WERI-Rb-1 (cell line): ENCODE measurements at regions not wholly inside any gene's neighbourhood (a gene's known extent, or its start where the extent isn't known, plus 50 kb on each side); places are given as distances from the start of the nearest gene placed in this dataset.

Experiments used
- DNase-seq: peaks from one replicate; pipeline ENCODE4 v3.0.0-alpha.2; 2020
- H3K27ac ChIP-seq: fragments of 250-450 bp; sonication (Bioruptor Pico); 2 replicates; pipeline ENCODE4 v1.5.1; 2020; ENCODE audit warnings: mild to moderate bottlenecking, moderate library complexity
- H3K27me3 ChIP-seq: fragments of 250-450 bp; sonication (Bioruptor Pico); 2 replicates; pipeline ENCODE4 v1.5.1; 2021; ENCODE audit warnings: mild to moderate bottlenecking, low read depth, moderate library complexity; ENCODE audit not compliant: insufficient read depth, severe bottlenecking
- H3K36me3 ChIP-seq: fragments of 250-450 bp; sonication (Bioruptor Pico); 2 replicates; pipeline ENCODE4 v1.5.1; 2020; ENCODE audit warnings: mild to moderate bottlenecking, moderate library complexity
- H3K4me3 ChIP-seq: 2 replicates; pipeline ENCODE4 v1.5.1; 2011; ENCODE audit warnings: low read depth, mild to moderate bottlenecking, control low read depth, low read length
- H3K9me3 ChIP-seq: fragments of 250-450 bp; sonication (Bioruptor Pico); 2 replicates; pipeline ENCODE4 v1.5.1; 2021; ENCODE audit warnings: mild to moderate bottlenecking, moderate library complexity; ENCODE audit not compliant: severe bottlenecking
- CTCF ChIP-seq: IDR thresholded peaks from 2 replicates; pipeline ENCODE4 v1.5.1; 2011; ENCODE audit warnings: low read depth, mild to moderate bottlenecking, control low read depth, inconsistent platforms, low read length

- Histone ChIP-seq H3K36me3 (no peaks in the 10 kb centered on the region), H3K27ac (no peak overlapping the region), H3K4me3 (no peak overlapping the region), H3K27me3 (peaks cover 91% of the 10 kb centered on the region), H3K9me3 (no peaks in the 10 kb centered on the region)
- peak; percentile 44 for DNase-seq
- peak; percentile 81 for TF ChIP-seq CTCF
These were observed 309.6 kb downstream of the TUSC7 start for GRCh38 chr3:117019082-117019713.

GRCh38 chr3:117026401-117026800 is 316.8 kb downstream of the TUSC7 start:
- DNase-seq = no peak
- Histone ChIP-seq H3K4me3 (no peak overlapping the region), H3K27ac (no peak overlapping the region), H3K36me3 (no peaks in the 10 kb centered on the region), H3K27me3 (peaks cover 58% of the 10 kb centered on the region), H3K9me3 (no peaks in the 10 kb centered on the region)
- no peak for TF ChIP-seq CTCF

GRCh38 chr3:117035745-117036144 is 326.2 kb downstream of the TUSC7 start:
- H3K36me3 ChIP-seq = no peaks in the 10 kb centered on the region
- no peak overlapping the region for H3K4me3 ChIP-seq
- no peak overlapping the region for H3K27ac ChIP-seq
- H3K27me3 ChIP-seq = peaks cover 28% of the 10 kb centered on the region
- H3K9me3 ChIP-seq = no peaks in the 10 kb centered on the region
- TF ChIP-seq CTCF = no peak
- DNase-seq = no peak

GRCh38 chr3:117036259-117036799 is 326.8 kb downstream of the TUSC7 start:
- DNase-seq = no peak
- TF ChIP-seq CTCF = no peak
- H3K9me3 ChIP-seq = no peaks in the 10 kb centered on the region
- H3K27me3 ChIP-seq = peaks cover 32% of the 10 kb centered on the region
- H3K27ac ChIP-seq = no peak overlapping the region
- no peaks in the 10 kb centered on the region for H3K36me3 ChIP-seq
- no peak overlapping the region for H3K4me3 ChIP-seq

GRCh38 chr3:117045143-117045542 is 335.6 kb downstream of the TUSC7 start:
- Histone ChIP-seq H3K9me3 (no peaks in the 10 kb centered on the region), H3K27ac (no peak overlapping the region)
- DNase-seq = no peak

More at GRCh38 chr3:117045143-117045542, 335.6 kb downstream of the TUSC7 start:
- no peak for TF ChIP-seq CTCF
- no peak overlapping the region for H3K4me3 ChIP-seq
- H3K27me3 ChIP-seq = peaks cover 28% of the 10 kb centered on the region
- no peaks in the 10 kb centered on the region for H3K36me3 ChIP-seq
